SIG-M5 treated with dmso at 0.1 percent for 504 hours (cell line): ENCODE measurements at regions not wholly inside any gene's neighbourhood (a gene's known extent, or its start where the extent isn't known, plus 50 kb on each side); places are given as distances from the start of the nearest gene placed in this dataset.
"Not testable (repeated sequence)": the region's sequence is repeated elsewhere in the genome, so short reads cannot be mapped to it uniquely, and the experiment has no call there.

ENCODE experiments used
- DNase-seq: peaks from one replicate; lab custom pipeline; 2025; ENCODE audit not compliant: unreplicated experiment; lab: John Stamatoyannopoulos, UW

GRCh38 chr5:114148253-114148652 lies 213.6 kb upstream of the KCNN2 start:
- no peak for DNase-seq

- not testable (repeated sequence) for DNase-seq
Measured at GRCh38 chr5:114148728-114149127, 213.1 kb upstream of the KCNN2 start.

- no peak for DNase-seq
Measured at GRCh38 chr5:114152656-114153360, 209.1 kb upstream of the KCNN2 start.

- DNase-seq = no peak
Measured at GRCh38 chr5:114153392-114153791, 208.5 kb upstream of the KCNN2 start.

- DNase-seq = no peak
Measured at GRCh38 chr5:114153833-114154232, 208.0 kb upstream of the KCNN2 start.

- DNase-seq = no peak
Measured at GRCh38 chr5:114166081-114166480, 195.8 kb upstream of the KCNN2 start.

- DNase-seq = no peak
Measured at GRCh38 chr5:114174131-114174530, 187.7 kb upstream of the KCNN2 start.

GRCh38 chr5:114174837-114175236 lies 187.0 kb upstream of the KCNN2 start:
- DNase-seq = no peak

- no peak for DNase-seq
Measured at GRCh38 chr5:114176356-114176755, 185.5 kb upstream of the KCNN2 start.

- no peak for DNase-seq
Measured at GRCh38 chr5:114179134-114179533, 182.7 kb upstream of the KCNN2 start.

GRCh38 chr5:114184006-114184405 lies 177.9 kb upstream of the KCNN2 start:
- DNase-seq = peak; percentile 8

GRCh38 chr5:114185274-114185673 lies 176.6 kb upstream of the KCNN2 start:
- DNase-seq = no peak

GRCh38 chr5:114191441-114191840 lies 170.4 kb upstream of the KCNN2 start:
- DNase-seq = no peak

GRCh38 chr5:114192108-114192507 lies 169.8 kb upstream of the KCNN2 start:
- DNase-seq = no peak

GRCh38 chr5:114201332-114201731 lies 160.5 kb upstream of the KCNN2 start:
- no peak for DNase-seq

- no peak for DNase-seq
Measured at GRCh38 chr5:114204923-114205322, 156.9 kb upstream of the KCNN2 start.

- no peak for DNase-seq
Measured at GRCh38 chr5:114206640-114207039, 155.2 kb upstream of the KCNN2 start.

- DNase-seq = no peak
Measured at GRCh38 chr5:114207615-114208014, 154.3 kb upstream of the KCNN2 start.

- no peak for DNase-seq
Measured at GRCh38 chr5:114208120-114208519, 153.8 kb upstream of the KCNN2 start.

GRCh38 chr5:114208588-114208987 lies 153.3 kb upstream of the KCNN2 start:
- no peak for DNase-seq

GRCh38 chr5:114210662-114211061 lies 151.2 kb upstream of the KCNN2 start:
- no peak for DNase-seq

GRCh38 chr5:114221807-114222206 lies 140.1 kb upstream of the KCNN2 start:
- DNase-seq = no peak

GRCh38 chr5:114223866-114224265 lies 138.0 kb upstream of the KCNN2 start:
- DNase-seq = peak; percentile 4
